B cell (primary cell): ENCODE measurements at regions not wholly inside any gene's neighbourhood (a gene's known extent, or its start where the extent isn't known, plus 50 kb on each side); places are given as distances from the start of the nearest gene placed in this dataset.

Source experiments
- EZH2 ChIP-seq: IDR thresholded peaks from 2 replicates; pipeline ENCODE4 v1.6.1; 2012; ENCODE audit warnings: borderline replicate concordance, low read depth, mild to moderate bottlenecking, moderate library complexity, low read length; ENCODE audit not compliant: insufficient read depth, poor library complexity, severe bottlenecking
- TF ChIP-seq, protein P1 (sequence below): fragments of 200-600 bp; IDR thresholded peaks from one replicate; pipeline ENCODE4 v1.8.0; 2022; ENCODE audit warnings: antibody characterized with exemption, mild to moderate bottlenecking

DNA sequence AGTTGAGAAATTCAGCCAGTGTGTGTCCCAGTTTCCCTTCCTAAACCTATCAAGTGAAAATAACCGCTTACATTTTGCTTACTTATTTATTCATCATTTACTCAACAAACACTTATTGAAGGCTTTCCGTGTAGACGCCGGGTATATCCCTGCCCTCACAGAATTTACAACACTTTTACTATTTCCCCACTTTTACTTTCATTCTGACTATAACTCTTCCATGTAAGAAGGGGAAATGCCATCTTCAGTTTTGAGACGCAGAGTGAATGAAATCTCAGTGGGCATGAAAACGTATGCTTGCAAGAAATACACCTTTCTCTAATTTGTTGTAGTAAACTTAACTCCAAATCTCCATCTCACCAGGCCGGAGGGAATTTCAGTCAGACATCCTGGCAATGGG, 251.0 kb upstream of the CHAC2 start:
- TF ChIP-seq, protein P1, sequence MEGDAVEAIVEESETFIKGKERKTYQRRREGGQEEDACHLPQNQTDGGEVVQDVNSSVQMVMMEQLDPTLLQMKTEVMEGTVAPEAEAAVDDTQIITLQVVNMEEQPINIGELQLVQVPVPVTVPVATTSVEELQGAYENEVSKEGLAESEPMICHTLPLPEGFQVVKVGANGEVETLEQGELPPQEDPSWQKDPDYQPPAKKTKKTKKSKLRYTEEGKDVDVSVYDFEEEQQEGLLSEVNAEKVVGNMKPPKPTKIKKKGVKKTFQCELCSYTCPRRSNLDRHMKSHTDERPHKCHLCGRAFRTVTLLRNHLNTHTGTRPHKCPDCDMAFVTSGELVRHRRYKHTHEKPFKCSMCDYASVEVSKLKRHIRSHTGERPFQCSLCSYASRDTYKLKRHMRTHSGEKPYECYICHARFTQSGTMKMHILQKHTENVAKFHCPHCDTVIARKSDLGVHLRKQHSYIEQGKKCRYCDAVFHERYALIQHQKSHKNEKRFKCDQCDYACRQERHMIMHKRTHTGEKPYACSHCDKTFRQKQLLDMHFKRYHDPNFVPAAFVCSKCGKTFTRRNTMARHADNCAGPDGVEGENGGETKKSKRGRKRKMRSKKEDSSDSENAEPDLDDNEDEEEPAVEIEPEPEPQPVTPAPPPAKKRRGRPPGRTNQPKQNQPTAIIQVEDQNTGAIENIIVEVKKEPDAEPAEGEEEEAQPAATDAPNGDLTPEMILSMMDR: no peak
- no peak for TF ChIP-seq EZH2
